ENCODE measurements at regions not wholly inside any gene's neighbourhood (a gene's known extent, or its start where the extent isn't known, plus 50 kb on each side); places are given as distances from the start of the nearest gene placed in this dataset.

DNA sequence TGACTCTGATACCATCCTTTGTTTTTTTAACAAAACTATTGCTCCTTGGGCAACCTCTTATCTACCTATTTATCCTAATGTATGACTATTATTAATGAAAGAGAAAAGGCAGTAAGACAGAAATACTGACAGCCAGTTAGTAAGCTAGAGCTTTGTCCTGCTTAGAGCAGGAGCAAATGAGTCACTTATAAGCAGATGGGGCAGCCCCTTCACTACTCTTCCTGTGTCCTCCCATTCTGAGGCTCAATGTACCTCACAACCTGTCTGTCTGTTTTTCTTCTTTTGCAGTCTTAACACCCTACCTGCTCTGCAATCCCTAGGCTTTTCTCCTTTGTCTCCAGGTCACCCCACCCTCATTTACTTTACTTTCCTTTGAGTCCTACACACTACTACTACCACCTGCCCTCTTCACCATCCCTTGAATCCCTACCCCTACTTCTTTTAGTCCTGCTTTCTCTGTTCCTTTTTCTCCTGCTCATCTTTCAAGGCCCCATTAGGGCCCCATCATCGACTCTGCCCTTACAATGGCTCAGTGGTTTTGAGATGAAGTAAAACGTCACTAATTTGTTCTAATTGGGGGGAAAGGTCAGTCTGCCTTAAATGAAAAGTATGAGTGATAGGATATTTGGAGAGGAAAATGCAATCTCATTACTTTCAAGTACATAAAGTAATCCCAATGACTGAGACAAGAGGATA, 294.3 kb downstream of the GUCY2F start:
- Mint-ChIP-seq H3K27ac (ENCODE audit: unreplicated experiment) (no peak overlapping the region), H3K9me3 (ENCODE audit: unreplicated experiment) (no peaks in the 10 kb centered on the region), H3K27me3 (ENCODE audit: low read depth, unreplicated experiment) (no peaks in the 10 kb centered on the region), H3K36me3 (ENCODE audit: low read depth, unreplicated experiment) (no peaks in the 10 kb centered on the region), H3K4me3 (ENCODE audit: unreplicated experiment) (no peak overlapping the region), H3K4me1 (ENCODE audit: low read depth, unreplicated experiment) (no peaks in the 10 kb centered on the region)
- no peak for DNase-seq (ENCODE audit: low read depth)
- no peaks in the 10 kb centered on the region for H3K79me2 ChIP-seq (ENCODE audit: insufficient read depth, low read length)
- H3K9me3 ChIP-seq (ENCODE audit: insufficient read depth, low read depth, low read length): no peaks in the 10 kb centered on the region
- no peak overlapping the region for H3K9ac ChIP-seq (ENCODE audit: low read length)
- no peak overlapping the region for H3K27ac ChIP-seq (ENCODE audit: low read depth, low read length)
- H3K4me1 ChIP-seq (ENCODE audit: insufficient read depth, low read length): no peaks in the 10 kb centered on the region
- no peak for TF ChIP-seq EZH2 (IDR thresholded peaks at IDR 0.05; ENCODE audit: insufficient read depth, low read length)
- TF ChIP-seq CTCF (IDR thresholded peaks at IDR 0.05; ENCODE audit: insufficient read depth, low read depth, low read length): no peak
- no peak overlapping the region for H3K4me2 ChIP-seq (ENCODE audit: low read length)
- H3K27me3 ChIP-seq (ENCODE audit: insufficient read depth, low read length): no peaks in the 10 kb centered on the region
- H2AFZ ChIP-seq (ENCODE audit: low read depth, low read length): no peak overlapping the region
- peak; percentile 52 for FAIRE-seq
- H4K20me1 ChIP-seq (ENCODE audit: insufficient read depth, low read length): no peaks in the 10 kb centered on the region
- H3K4me3 ChIP-seq (ENCODE audit: insufficient read depth, low read depth, low read length): no peak overlapping the region
- no peaks in the 10 kb centered on the region for H3K36me3 ChIP-seq (ENCODE audit: insufficient read depth, low read length)

DNA sequence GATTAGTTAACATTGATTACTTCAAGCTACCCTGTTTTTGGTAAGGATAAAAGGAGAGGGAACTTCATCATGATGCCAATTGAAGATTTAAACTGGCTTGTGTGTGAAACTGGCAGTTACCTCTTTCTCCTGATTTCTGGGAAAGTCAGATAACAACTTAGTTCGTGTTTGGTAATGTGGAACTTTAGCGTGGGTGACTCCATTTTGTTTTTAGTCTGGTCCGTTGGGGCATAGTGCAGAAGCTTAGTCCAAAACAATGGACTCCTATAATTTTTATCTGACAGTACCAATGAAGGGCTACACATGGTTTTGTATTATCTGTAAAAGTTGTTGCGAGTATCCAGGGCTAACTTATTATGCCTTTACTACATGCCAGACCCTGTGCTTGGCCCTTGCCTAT, 294.9 kb downstream of the GUCY2F start:
- no peaks in the 10 kb centered on the region for H3K36me3 ChIP-seq (ENCODE audit: insufficient read depth, low read length)
- H3K9me3 Mint-ChIP-seq (ENCODE audit: unreplicated experiment): no peaks in the 10 kb centered on the region
- no peak for DNase-seq (ENCODE audit: low read depth)
- no peak overlapping the region for H3K9ac ChIP-seq (ENCODE audit: low read length)
- H3K4me1 ChIP-seq (ENCODE audit: insufficient read depth, low read length): no peaks in the 10 kb centered on the region
- no peak overlapping the region for H3K4me3 Mint-ChIP-seq (ENCODE audit: unreplicated experiment)
- H3K79me2 ChIP-seq (ENCODE audit: insufficient read depth, low read length): no peaks in the 10 kb centered on the region
- H3K27ac Mint-ChIP-seq (ENCODE audit: unreplicated experiment): no peak overlapping the region
- H2AFZ ChIP-seq (ENCODE audit: low read depth, low read length): no peak overlapping the region
- no peak overlapping the region for H3K27ac ChIP-seq (ENCODE audit: low read depth, low read length)
- H4K20me1 ChIP-seq (ENCODE audit: insufficient read depth, low read length): no peaks in the 10 kb centered on the region
- no peak overlapping the region for H3K4me3 ChIP-seq (ENCODE audit: insufficient read depth, low read depth, low read length)
- no peaks in the 10 kb centered on the region for H3K27me3 ChIP-seq (ENCODE audit: insufficient read depth, low read length)
- no peaks in the 10 kb centered on the region for H3K27me3 Mint-ChIP-seq (ENCODE audit: low read depth, unreplicated experiment)
- H3K36me3 Mint-ChIP-seq (ENCODE audit: low read depth, unreplicated experiment): no peaks in the 10 kb centered on the region
- no peaks in the 10 kb centered on the region for H3K9me3 ChIP-seq (ENCODE audit: insufficient read depth, low read depth, low read length)
- H3K4me2 ChIP-seq (ENCODE audit: low read length): no peak overlapping the region
- FAIRE-seq: no peak
- TF ChIP-seq CTCF (IDR thresholded peaks at IDR 0.05; ENCODE audit: insufficient read depth, low read depth, low read length): no peak
- TF ChIP-seq EZH2 (IDR thresholded peaks at IDR 0.05; ENCODE audit: insufficient read depth, low read length): no peak
- no peaks in the 10 kb centered on the region for H3K4me1 Mint-ChIP-seq (ENCODE audit: low read depth, unreplicated experiment)

- no peak for DNase-seq (ENCODE audit: low read depth)
- Histone ChIP-seq H3K27ac (ENCODE audit: low read depth, low read length) (no peak overlapping the region), H3K79me2 (ENCODE audit: insufficient read depth, low read length) (no peaks in the 10 kb centered on the region), H3K4me3 (ENCODE audit: insufficient read depth, low read depth, low read length) (no peak overlapping the region), H3K36me3 (ENCODE audit: insufficient read depth, low read length) (no peaks in the 10 kb centered on the region), H3K4me1 (ENCODE audit: insufficient read depth, low read length) (no peaks in the 10 kb centered on the region), H3K9me3 (ENCODE audit: insufficient read depth, low read depth, low read length) (no peaks in the 10 kb centered on the region), H3K4me2 (ENCODE audit: low read length) (no peak overlapping the region), H3K27me3 (ENCODE audit: insufficient read depth, low read length) (no peaks in the 10 kb centered on the region), H4K20me1 (ENCODE audit: insufficient read depth, low read length) (no peaks in the 10 kb centered on the region), H3K9ac (ENCODE audit: low read length) (no peak overlapping the region), H2AFZ (ENCODE audit: low read depth, low read length) (no peak overlapping the region)
- Mint-ChIP-seq H3K27ac (ENCODE audit: unreplicated experiment) (no peak overlapping the region), H3K9me3 (ENCODE audit: unreplicated experiment) (no peaks in the 10 kb centered on the region), H3K4me3 (ENCODE audit: unreplicated experiment) (no peak overlapping the region), H3K36me3 (ENCODE audit: low read depth, unreplicated experiment) (no peaks in the 10 kb centered on the region), H3K27me3 (ENCODE audit: low read depth, unreplicated experiment) (no peaks in the 10 kb centered on the region), H3K4me1 (ENCODE audit: low read depth, unreplicated experiment) (no peaks in the 10 kb centered on the region)
- TF ChIP-seq CTCF (IDR thresholded peaks at IDR 0.05; ENCODE audit: insufficient read depth, low read depth, low read length) (no peak), EZH2 (IDR thresholded peaks at IDR 0.05; ENCODE audit: insufficient read depth, low read length) (no peak)
- no peak for FAIRE-seq
Observed at GRCh38 chrX:109184506-109185139, 297.3 kb downstream of the GUCY2F start.
